ENCODE measurements at regions not wholly inside any gene's neighbourhood (a gene's known extent, or its start where the extent isn't known, plus 50 kb on each side); places are given as distances from the start of the nearest gene placed in this dataset.
"Not testable (repeated sequence)": the region's sequence is repeated elsewhere in the genome, so short reads cannot be mapped to it uniquely, and the experiment has no call there.

GRCh38 chr10:33100781-33101391 lies 142.9 kb upstream of the ITGB1 start:
- no peak for DNase-seq

DNA sequence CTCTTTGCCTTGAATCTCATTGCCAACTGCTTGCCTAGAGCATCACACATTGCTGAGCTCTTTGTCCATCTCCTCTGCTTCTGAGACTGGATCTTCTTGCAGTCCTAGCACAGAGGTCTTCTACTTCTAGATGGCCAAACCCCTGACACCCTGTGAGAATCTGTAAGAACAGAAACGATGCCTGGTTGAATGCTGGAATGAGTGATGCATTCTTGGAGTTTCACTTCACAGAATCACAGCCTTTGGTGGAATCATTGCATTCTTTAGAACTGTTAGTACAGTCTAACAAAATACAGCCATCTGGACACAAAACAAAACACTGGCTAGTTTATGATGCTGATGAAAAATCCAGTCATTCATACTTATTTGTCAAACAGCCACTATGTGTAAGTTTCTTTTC lies 141.7 kb upstream of the ITGB1 start:
- no peak for DNase-seq

- no peak for DNase-seq
Observed at GRCh38 chr10:33098951-33099663, 141.1 kb upstream of the ITGB1 start.

GRCh38 chr10:33095867-33096815 lies 138.1 kb upstream of the ITGB1 start:
- DNase-seq: no peak

DNA sequence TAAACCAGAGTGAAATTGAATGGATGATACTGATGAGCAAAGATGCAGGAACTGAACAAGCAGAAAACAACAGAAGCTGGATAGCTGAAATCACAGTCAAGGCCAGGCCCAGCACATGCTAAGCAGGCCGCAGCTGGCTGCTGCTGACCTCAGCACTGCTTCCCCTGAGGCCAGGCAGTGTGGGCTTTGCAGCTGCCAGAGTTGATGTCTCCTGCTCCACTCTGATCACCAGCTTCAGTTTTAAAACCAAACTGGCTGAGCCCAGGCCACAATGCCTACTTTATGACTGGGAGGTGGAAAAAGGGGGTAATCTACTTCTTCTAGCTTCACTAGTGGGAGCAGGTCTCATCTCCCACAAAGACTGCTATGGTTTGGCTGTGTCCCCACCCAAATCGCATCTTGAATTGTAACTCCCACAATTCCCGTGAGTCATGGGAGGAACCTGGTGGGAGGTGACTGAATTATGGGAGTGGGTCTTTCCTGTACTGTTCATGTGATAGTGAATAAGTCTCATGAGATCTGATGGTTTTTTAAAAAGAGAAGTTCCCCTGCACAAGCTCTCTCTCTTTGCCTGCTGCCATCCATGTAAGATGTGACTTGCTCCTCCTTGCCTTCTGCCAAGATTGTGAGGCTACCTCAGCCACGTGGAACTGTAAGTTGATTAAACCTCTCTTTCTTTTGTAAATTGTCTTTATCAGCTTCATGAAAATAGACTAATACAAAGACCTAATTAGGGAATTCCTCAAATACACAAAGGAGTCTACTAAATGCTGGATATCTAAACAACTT lies 136.4 kb upstream of the ITGB1 start:
- DNase-seq: no peak

DNA sequence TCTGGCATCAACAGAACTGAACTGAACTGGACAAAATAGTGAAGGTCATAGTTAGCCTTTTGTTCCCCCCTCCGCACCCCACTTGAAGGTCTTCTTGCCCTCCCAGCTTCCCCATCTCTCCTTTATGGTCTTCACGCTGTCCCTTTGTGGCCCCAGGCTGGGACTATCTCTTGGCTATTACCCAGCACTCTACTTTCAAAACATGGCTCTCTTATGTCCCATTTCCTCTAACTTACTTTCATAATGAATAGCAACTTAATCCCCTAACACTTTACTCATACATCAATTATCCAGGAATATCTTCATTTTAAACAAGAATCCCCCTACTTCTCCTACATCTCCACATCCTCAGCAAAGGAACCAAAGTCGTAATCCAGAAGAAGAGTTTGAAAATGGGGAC lies 135.3 kb upstream of the ITGB1 start:
- no peak for DNase-seq

- DNase-seq: no peak
Observed at GRCh38 chr10:33092596-33092995, 134.6 kb upstream of the ITGB1 start.

GRCh38 chr10:33091201-33091600 lies 133.2 kb upstream of the ITGB1 start:
- no peak for DNase-seq

DNA sequence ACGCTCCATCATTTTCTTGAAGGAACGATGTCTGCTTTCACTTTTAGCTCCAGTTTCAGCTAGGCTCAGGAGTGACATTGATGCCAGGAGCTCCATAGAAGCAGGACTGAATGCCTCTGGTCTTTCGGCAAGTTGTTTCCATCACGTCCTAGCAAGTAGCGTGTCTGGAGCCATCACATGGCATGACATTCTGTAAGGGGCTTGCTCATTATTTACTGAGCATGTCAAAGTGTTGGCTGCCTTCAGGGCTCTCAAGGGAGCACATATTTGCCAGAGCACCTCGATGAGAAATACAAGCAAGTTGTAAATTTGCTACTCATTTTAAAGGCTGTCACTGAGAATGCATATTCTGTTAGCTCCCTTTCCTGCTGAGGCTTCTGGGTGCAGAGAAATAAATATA lies 131.0 kb upstream of the ITGB1 start:
- DNase-seq: no peak

DNA sequence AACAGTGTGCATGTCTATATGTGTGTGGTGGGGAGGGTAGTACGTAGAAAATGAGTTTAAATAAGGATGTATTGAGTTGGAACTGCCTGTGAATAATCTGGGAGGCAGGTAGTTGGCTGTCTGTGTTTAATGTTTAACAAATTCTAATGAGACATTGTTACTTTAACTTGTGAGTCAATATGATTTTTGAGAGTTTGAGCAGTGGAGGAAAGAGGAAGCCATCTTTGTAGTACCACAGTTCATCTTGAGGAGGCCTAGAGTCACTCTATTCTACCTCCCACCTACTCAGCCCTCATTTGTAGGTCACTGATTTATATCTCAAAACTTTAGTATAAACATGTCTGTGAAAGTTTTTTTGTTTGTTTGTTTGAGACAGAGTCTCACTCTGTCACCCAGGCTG lies 129.9 kb upstream of the ITGB1 start:
- DNase-seq: no peak

GRCh38 chr10:33087152-33087551 lies 129.1 kb upstream of the ITGB1 start:
- DNase-seq: no peak

DNA sequence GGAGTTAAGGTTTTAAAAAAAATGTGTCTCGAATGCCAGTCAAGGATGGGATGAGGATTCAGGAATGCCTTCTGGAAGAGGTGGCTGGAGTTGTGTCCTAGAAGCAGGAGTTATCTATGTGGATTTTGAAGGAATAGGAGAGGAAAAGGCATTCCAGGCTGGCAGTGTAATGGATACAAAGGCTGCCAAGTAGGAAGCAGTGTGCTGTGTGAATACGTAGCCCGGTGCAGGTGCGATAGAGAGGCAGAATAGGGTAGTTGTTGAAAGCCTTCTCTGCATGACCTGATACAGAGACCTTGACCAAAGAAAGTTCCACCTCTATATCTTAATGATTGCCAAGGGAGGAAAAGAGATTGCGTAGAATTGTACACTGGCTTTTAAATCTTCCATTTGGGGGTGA lies 128.1 kb upstream of the ITGB1 start:
- DNase-seq: no peak

DNA sequence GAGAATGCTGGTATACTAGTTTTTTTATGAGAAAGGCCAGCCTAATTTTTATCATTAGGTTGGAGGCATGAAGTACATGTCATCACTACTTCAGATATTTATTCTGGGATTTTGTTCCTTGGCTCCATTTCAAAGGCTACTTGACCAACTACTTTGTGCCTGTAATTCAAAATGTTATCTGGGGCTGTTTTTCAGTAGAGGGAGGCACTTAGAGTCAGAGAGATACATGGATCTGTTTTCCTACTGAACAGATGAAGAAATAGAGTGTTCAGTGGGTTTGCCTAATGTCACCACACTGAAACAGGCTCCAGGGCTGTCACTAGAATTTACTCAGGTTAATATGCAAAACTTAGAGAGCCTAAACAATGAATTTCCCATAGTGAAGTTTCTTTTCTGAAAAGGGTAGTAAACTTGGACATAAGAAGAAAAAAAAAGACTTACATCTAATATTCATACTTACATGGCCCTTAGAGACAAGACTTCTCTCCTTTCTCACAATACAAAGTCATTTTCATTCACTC lies 127.3 kb upstream of the ITGB1 start:
- DNase-seq: no peak

DNA sequence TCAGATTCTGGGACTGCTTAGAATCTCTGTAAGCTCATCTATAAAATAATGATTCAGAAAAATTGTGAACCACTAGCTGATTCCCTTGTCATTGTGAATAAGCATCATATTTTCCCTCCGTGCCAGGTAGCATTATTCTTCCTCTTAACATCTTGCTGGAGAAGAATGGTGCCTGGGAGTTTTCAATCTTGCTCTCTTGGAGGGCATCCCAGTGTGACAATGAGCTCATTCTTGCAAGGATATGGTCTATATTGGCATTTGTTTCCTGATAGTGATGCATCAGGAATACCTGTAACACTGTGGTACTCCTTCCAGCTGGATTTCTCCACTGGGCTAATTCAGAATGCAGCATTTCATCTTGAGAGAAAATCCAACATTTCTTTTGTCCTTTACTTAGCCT lies 126.4 kb upstream of the ITGB1 start:
- DNase-seq: no peak

DNA sequence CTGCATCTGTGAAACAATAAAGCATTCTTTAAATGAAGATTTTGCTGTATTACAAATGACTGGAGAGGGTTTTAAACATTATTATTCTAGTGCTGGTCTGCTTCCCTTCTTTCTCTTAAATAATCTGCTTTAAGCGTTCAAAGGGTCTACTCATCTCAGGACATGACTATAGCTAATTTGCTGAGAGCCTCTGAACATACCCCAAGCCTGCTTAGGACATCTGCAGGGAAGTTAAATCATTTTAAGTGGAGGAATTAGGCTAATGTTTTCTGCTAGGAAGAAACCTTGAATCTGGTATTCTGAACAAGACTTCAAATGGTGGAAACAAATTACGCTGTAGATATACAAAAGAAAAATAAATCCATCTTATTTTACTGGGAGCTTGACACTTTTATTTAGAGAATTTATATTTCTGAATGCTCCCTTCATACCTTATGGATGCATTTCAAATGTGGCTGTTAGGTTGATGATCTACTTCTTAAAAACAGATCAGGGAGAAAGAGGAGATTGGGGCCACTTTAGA lies 124.4 kb upstream of the ITGB1 start:
- DNase-seq: no peak

GRCh38 chr10:33080467-33080866 lies 122.4 kb upstream of the ITGB1 start:
- not testable (repeated sequence) for DNase-seq

DNA sequence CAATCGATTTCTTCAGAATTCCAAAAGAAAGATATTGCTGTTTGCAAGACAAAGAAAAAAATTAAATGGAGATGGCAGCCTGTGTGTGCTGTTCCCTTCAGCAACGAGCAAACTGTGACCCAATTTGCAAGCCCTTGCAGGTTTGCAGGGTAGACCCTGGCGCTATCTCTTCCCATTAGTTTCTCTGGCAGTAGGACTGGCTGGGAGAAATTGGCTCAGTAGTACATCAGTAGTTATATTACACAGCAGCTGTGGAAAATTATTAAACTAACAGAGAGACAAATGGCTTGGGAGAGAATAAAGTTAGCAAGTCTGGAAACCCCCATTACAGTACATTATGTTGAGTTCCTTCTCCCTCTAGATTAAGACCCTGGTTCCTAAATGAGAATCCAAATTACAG lies 116.4 kb upstream of the ITGB1 start:
- no peak for DNase-seq

GRCh38 chr10:33073641-33074415 lies 115.8 kb upstream of the ITGB1 start:
- DNase-seq: no peak

- no peak for DNase-seq
Observed at GRCh38 chr10:33071857-33072256, 113.8 kb upstream of the ITGB1 start.

DNA sequence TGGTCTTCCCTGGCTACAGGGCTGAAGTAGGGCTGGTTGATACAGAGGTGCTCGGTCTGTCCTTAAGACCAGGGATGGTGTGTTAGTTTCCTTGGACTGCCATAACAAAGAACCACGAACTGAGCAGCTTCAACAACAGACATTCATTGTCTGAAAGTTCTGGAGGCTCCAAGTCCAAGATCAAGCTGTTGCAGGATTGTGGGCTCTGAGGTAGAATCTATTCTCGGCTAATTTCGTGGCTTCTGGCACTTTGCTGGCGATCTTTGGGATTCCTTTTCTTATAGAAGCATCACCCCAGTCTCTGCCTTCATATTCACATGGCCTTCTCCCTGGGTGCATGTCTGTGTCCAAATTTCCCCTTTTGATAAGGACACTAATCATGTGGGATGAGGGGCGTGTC lies 112.1 kb upstream of the ITGB1 start:
- no peak for DNase-seq

DNA sequence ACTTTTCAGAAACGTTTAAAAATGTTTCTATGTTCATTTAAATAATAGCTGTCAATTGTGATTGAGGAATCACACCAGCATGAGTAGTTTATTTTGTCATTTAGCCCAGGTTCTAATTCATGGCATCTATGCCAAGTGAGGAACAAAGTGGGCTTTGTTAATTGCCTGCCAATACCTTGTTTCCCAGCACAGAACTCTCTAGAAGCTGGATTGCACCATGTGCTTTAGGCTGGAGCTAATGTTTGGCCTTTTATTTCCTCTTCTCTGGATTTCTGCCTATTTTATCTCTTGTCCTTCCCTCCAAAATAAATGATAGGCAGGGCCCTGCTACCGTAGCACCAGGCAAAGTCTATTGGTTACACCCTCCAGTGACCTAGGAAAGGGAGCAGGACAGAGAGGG lies 109.9 kb upstream of the ITGB1 start:
- DNase-seq: no peak

GRCh38 chr10:33067481-33067880 lies 109.5 kb upstream of the ITGB1 start:
- no peak for DNase-seq
